ENCODE measurements at regions not wholly inside any gene's neighbourhood (a gene's known extent, or its start where the extent isn't known, plus 50 kb on each side); places are given as distances from the start of the nearest gene placed in this dataset.

DNA sequence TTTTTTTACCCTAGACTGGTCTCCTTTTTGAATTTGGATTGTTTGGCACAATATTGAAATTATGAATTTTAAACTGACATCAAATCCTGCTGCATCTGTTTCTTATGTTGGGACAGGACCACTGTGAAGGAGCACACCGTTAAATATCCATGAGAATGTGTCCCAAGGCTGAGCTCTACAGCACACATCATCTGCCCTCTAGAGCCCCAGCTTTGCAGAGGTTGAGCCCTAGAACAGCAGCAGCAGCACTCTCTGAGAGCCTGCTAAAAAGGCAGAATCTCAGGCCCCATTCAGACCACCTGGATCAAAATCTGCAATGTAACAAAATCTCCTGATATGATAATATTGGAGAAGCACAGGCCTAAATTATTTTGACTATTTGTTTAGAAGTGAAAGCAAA is 192.1 kb upstream of the CCN2 start:
- TF ChIP-seq, protein P1, sequence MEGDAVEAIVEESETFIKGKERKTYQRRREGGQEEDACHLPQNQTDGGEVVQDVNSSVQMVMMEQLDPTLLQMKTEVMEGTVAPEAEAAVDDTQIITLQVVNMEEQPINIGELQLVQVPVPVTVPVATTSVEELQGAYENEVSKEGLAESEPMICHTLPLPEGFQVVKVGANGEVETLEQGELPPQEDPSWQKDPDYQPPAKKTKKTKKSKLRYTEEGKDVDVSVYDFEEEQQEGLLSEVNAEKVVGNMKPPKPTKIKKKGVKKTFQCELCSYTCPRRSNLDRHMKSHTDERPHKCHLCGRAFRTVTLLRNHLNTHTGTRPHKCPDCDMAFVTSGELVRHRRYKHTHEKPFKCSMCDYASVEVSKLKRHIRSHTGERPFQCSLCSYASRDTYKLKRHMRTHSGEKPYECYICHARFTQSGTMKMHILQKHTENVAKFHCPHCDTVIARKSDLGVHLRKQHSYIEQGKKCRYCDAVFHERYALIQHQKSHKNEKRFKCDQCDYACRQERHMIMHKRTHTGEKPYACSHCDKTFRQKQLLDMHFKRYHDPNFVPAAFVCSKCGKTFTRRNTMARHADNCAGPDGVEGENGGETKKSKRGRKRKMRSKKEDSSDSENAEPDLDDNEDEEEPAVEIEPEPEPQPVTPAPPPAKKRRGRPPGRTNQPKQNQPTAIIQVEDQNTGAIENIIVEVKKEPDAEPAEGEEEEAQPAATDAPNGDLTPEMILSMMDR (IDR thresholded peaks at IDR 0.05; ENCODE audit: poor library complexity) = no peak
- TF ChIP-seq EZH2 (IDR thresholded peaks at IDR 0.05; ENCODE audit: borderline replicate concordance) (no peak), EZH2phosphoT487 (IDR thresholded peaks at IDR 0.05; ENCODE audit: low read depth, severe bottlenecking, unreplicated experiment) (no peak)
